ENCODE measurements at regions not wholly inside any gene's neighbourhood (a gene's known extent, or its start where the extent isn't known, plus 50 kb on each side); places are given as distances from the start of the nearest gene placed in this dataset.

DNA sequence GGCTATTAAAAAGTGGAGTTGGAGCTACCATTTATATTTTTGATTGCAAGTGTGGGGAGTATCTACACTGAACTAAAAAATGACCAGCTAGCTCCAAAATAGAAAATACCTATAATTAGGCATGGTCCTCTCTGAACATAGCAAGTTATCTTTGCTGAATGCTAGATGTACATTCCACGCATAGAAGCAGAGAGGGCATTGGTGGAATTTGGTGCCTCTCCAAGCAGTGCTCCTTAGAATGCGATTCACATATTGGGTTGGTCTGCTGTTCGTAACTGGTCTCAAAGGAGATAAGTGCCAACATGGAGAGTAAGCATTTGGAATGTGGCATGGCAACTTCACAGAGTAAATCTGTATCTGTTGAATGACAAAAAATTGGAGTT is 196.2 kb downstream of the PTN start (continued):
- TF ChIP-seq HNF4G (IDR thresholded peaks at IDR 0.05): no peak
- TF ChIP-seq JUND (IDR thresholded peaks at IDR 0.05): no peak
- TF ChIP-seq HNF4A (conservative IDR thresholded peaks at IDR 0.05): no peak
- no peak for TF ChIP-seq SP1 (IDR thresholded peaks at IDR 0.05)
- TF ChIP-seq, protein P1, sequence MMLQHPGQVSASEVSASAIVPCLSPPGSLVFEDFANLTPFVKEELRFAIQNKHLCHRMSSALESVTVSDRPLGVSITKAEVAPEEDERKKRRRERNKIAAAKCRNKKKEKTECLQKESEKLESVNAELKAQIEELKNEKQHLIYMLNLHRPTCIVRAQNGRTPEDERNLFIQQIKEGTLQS (IDR thresholded peaks at IDR 0.05): no peak

GRCh38 chr7:137146552-137147337 is 196.8 kb downstream of the PTN start:
- WGBS: 87% methylated on average over 8 of the region's 8 CpGs
- DNase-seq (ENCODE audit: low spot score): no peak
- H3K4me3 ChIP-seq (ENCODE audit: low read depth in 1 of 3, low read length in 3 of 3): no peak overlapping the region

More at GRCh38 chr7:137146552-137147337, 196.8 kb downstream of the PTN start:
- no peak for TF ChIP-seq MAX (IDR thresholded peaks at IDR 0.05)
- no peak for TF ChIP-seq EGR1 (IDR thresholded peaks at IDR 0.05; ENCODE audit: low read depth in 2 of 2)
- TF ChIP-seq CTCF (IDR thresholded peaks at IDR 0.05; ENCODE audit: low read depth, low read length, missing input control): no peak
- no peak for TF ChIP-seq HNF4G (IDR thresholded peaks at IDR 0.05)
- no peak for TF ChIP-seq JUND (IDR thresholded peaks at IDR 0.05)
- TF ChIP-seq FOXA2 (IDR thresholded peaks at IDR 0.05): no peak
- TF ChIP-seq FOXA1 (IDR thresholded peaks at IDR 0.05): no peak
- no peak for TF ChIP-seq RAD21 (IDR thresholded peaks at IDR 0.05)
- no peak for TF ChIP-seq YY1 (IDR thresholded peaks at IDR 0.05)
- TF ChIP-seq, protein P1 (IDR thresholded peaks at IDR 0.05): no peak
- TF ChIP-seq REST (IDR thresholded peaks at IDR 0.05): no peak
- TF ChIP-seq GABPA (IDR thresholded peaks at IDR 0.05 in 1 of 2, conservative IDR thresholded peaks at IDR 0.05 in 1 of 2): no peak
- no peak for TF ChIP-seq NR2F2 (IDR thresholded peaks at IDR 0.05)
- TF ChIP-seq SP1 (IDR thresholded peaks at IDR 0.05): no peak
- no peak for TF ChIP-seq ZBTB33 (IDR thresholded peaks at IDR 0.05)
- no peak for TF ChIP-seq TAF1 (conservative IDR thresholded peaks at IDR 0.05)
- no peak for TF ChIP-seq RXRA (IDR thresholded peaks at IDR 0.05)
- no peak for TF ChIP-seq HNF4A (conservative IDR thresholded peaks at IDR 0.05)
- Histone ChIP-seq H3K9ac (ENCODE audit: low read depth in 1 of 2, low read length in 2 of 2) (no peak overlapping the region), H3K36me3 (ENCODE audit: control insufficient read depth in 4 of 4, insufficient read depth in 3 of 4, low read depth in 1 of 4, low read length in 3 of 4) (no peaks in the 10 kb centered on the region), H3K4me1 (ENCODE audit: control insufficient read depth in 4 of 4, insufficient read depth in 4 of 4, low read length in 3 of 4) (no peaks in the 10 kb centered on the region), H3K27ac (ENCODE audit: low read depth in 1 of 2, low read length in 2 of 2) (no peak overlapping the region), H3K27me3 (ENCODE audit: control insufficient read depth in 4 of 4, insufficient read depth in 4 of 4, low read length in 3 of 4) (no peaks in the 10 kb centered on the region), H3K9me3 (ENCODE audit: control insufficient read depth in 4 of 4, low read length in 3 of 4) (no peaks in the 10 kb centered on the region)

All from liver (tissue), 8 donors.